Activated T-cell treated with anti-CD3 and anti-CD28 coated beads, Interleukin-2, amount 50 U/mL, for 4 hours (primary cell): ENCODE measurements at regions not wholly inside any gene's neighbourhood (a gene's known extent, or its start where the extent isn't known, plus 50 kb on each side); places are given as distances from the start of the nearest gene placed in this dataset.

Experiments
- ATAC-seq, 2 donors: fragments of 200-7000 bp; cut with Tn5 transposase; one replicate each; pipeline ENCODE4 v1.10.0; 2021
- DNase-seq: peaks from one replicate; pipeline ENCODE4 v3.0.0-alpha.2; 2020
- H3K27me3 Mint-ChIP-seq: one replicate; pipeline ENCODE4 v1.8.0; 2021; ENCODE audit warnings: low read depth, mixed read lengths
- H3K36me3 Mint-ChIP-seq: one replicate; pipeline ENCODE4 v1.8.0; 2022; ENCODE audit warnings: mixed read lengths; ENCODE audit not compliant: insufficient read depth
- H3K4me1 Mint-ChIP-seq: one replicate; pipeline ENCODE4 v1.8.0; 2021; ENCODE audit warnings: low read depth, mixed read lengths
- H3K4me3 Mint-ChIP-seq: one replicate; pipeline ENCODE4 v1.8.0; 2021; ENCODE audit warnings: mild to moderate bottlenecking, moderate library complexity, mixed read lengths
- H3K9me3 Mint-ChIP-seq: one replicate; pipeline ENCODE4 v1.8.0; 2021; ENCODE audit warnings: mixed read lengths

DNA sequence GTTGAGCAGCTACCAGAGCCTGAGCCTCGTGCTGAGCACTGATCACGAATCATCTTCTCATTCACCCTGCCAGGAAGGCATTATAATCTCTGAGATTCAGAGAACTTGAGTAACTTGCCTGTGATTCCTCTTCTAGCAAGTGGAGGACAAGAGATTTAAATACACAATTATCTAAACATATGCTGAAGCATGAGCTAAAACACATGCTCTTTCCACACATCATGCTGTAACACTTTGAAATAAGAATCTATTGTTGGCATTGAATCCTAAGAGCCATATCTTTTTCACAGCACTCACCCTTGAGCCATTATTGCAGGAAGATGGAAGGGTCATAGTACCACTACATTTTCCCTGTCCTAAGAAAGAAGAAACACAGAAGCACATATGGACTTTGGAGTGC lies 722.5 kb upstream of the API5 start:
- no peaks in the 10 kb centered on the region for H3K36me3 Mint-ChIP-seq
- H3K9me3 Mint-ChIP-seq = peaks cover 9% of the 10 kb centered on the region
- no peak overlapping the region for H3K4me3 Mint-ChIP-seq
- ATAC-seq (no peak), DNase-seq (no peak)
- H3K27me3 Mint-ChIP-seq = no peaks in the 10 kb centered on the region
- no peaks in the 10 kb centered on the region for H3K4me1 Mint-ChIP-seq

DNA sequence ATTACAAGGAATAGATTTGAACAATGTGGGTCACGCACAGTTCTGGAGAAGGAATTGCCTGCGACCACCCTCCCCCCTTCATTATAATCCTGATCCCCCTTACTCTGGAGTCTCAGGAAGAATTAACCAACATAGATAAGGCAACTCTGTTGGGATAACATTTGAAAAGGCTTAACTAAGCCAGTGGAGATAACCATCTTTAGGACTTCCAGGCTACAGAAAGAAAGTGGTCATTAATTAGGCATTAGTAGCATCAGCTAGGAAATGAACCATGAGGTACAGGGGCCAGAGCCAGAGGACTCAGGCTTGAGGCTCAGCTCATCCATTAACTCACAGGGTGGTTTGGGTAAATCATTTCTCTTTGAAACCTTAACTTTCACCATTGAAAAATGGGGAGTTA lies 720.0 kb upstream of the API5 start:
- DNase-seq (no peak), ATAC-seq (no peak)
- H3K27me3 Mint-ChIP-seq = no peaks in the 10 kb centered on the region
- no peaks in the 10 kb centered on the region for H3K4me1 Mint-ChIP-seq
- no peak overlapping the region for H3K4me3 Mint-ChIP-seq
- peaks cover 9% of the 10 kb centered on the region for H3K9me3 Mint-ChIP-seq
- no peaks in the 10 kb centered on the region for H3K36me3 Mint-ChIP-seq

DNA sequence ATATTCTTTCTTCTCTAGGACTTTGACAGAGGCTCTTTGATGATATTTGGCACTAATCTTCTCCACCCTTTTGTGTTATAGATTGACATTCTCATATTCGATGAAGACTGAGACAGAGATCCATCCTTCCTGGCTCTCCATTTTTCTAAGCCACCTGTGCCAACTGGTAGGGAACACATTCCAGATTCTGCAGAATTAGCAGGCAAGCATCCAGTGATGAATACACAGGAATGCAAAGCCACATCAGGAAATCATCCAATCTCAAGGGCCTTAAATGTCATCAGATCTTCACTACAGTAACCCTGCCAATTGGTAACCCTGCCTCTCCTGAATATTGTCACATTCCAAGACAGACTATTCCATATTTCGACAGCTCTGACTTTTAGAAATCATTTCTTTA lies 718.4 kb upstream of the API5 start:
- H3K9me3 Mint-ChIP-seq = peaks cover 9% of the 10 kb centered on the region
- no peak for ATAC-seq
- H3K4me1 Mint-ChIP-seq = no peaks in the 10 kb centered on the region
- no peak for DNase-seq
- no peaks in the 10 kb centered on the region for H3K27me3 Mint-ChIP-seq
- H3K4me3 Mint-ChIP-seq = no peak overlapping the region
- no peaks in the 10 kb centered on the region for H3K36me3 Mint-ChIP-seq

DNA sequence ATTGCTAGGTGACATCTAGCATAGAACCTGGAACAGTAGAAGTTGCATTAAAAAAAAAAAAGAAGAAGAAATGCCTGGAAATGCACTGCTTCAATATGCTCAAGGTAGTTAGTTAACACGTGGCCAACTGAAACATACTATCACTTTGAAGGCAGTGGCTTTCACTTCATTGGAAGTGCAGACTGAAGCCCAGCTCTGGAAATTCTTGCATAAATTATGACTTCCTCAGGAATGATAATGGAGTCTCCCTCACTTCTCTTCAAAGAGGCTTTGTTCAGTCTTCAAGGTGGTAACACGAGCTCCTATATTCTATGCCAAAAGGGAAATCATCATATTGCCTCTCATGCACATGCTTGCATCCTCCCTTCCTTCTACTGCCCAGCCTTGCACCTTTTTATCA lies 715.9 kb upstream of the API5 start:
- Mint-ChIP-seq H3K27me3 (no peaks in the 10 kb centered on the region), H3K4me1 (no peaks in the 10 kb centered on the region), H3K9me3 (peaks cover 12% of the 10 kb centered on the region), H3K4me3 (no peak overlapping the region), H3K36me3 (no peaks in the 10 kb centered on the region)
- ATAC-seq (no peak), DNase-seq (no peak)

DNA sequence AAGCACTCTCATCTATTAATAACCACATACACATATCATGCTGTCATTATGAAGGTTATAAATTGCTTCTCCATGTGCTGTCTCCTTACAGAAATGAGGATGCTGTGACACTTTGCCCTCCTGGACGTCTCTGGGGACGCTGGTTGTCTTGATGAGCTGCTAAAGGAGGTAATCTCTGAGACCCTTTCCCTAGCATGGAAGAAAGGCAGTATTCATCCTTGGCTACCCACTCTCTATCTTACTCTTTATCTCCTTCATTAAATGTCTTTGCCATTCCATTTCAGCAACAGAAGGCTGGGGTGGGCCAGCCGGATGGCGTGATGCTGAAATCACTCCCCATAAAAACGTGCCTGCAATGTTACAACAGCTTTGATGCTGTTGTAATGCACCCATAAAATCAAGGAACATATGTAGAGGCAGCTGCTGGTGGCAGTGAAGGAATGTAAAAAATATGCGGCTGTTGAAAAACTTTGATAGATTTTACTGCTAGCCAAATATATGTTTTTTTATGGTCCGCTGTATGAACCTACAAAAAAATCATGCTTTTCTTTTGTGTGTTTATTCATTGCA lies 715.1 kb upstream of the API5 start:
- DNase-seq = no peak
- Mint-ChIP-seq H3K36me3 (no peaks in the 10 kb centered on the region), H3K9me3 (peaks cover 15% of the 10 kb centered on the region), H3K4me1 (no peaks in the 10 kb centered on the region), H3K4me3 (no peak overlapping the region), H3K27me3 (no peaks in the 10 kb centered on the region)
- no peak for ATAC-seq

DNA sequence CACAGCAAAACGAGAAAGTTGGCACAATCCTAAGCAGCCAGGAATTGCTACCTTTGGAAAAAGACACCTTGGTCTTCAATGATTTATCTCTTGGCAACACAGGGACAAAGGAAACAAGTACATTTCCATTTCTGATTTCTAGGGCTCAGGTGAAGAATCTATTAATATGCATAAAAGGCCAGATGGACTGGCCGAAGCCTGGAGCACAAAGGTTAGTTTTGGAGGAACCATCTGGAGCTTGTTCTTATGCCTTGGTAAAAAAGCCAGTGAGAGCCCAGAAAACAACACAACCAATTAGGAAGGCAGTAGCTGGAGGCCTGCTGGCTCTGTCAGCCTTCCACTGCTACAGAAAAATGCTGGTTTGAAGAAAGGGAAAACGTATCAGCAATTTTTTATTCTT lies 713.5 kb upstream of the API5 start:
- no peaks in the 10 kb centered on the region for H3K4me1 Mint-ChIP-seq
- no peak for DNase-seq
- H3K9me3 Mint-ChIP-seq = peaks cover 17% of the 10 kb centered on the region
- ATAC-seq = no peak
- no peak overlapping the region for H3K4me3 Mint-ChIP-seq
- no peaks in the 10 kb centered on the region for H3K27me3 Mint-ChIP-seq
- H3K36me3 Mint-ChIP-seq = no peaks in the 10 kb centered on the region

DNA sequence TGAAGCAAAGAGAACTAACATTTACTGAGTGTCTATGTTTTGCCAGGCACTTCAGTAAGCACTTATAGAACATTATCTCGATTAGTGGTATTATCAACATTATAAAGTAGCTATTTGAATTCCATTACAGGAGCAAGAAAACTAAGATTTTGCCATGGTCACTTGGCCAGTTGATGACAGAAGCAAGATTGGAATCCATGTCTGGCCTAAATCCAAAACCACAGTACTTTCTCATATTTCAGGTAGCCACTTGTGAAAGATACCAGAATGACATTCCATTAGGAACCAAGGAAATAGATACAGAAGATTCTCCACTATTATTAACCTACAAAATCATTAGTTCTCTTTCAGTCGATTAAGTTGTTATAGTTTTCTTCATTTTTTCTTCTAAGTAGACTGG lies 691.0 kb upstream of the API5 start:
- Mint-ChIP-seq H3K36me3 (no peaks in the 10 kb centered on the region), H3K9me3 (peaks cover 4% of the 10 kb centered on the region), H3K4me3 (no peak overlapping the region), H3K27me3 (no peaks in the 10 kb centered on the region), H3K4me1 (no peaks in the 10 kb centered on the region)
- ATAC-seq = no peak
- no peak for DNase-seq

DNA sequence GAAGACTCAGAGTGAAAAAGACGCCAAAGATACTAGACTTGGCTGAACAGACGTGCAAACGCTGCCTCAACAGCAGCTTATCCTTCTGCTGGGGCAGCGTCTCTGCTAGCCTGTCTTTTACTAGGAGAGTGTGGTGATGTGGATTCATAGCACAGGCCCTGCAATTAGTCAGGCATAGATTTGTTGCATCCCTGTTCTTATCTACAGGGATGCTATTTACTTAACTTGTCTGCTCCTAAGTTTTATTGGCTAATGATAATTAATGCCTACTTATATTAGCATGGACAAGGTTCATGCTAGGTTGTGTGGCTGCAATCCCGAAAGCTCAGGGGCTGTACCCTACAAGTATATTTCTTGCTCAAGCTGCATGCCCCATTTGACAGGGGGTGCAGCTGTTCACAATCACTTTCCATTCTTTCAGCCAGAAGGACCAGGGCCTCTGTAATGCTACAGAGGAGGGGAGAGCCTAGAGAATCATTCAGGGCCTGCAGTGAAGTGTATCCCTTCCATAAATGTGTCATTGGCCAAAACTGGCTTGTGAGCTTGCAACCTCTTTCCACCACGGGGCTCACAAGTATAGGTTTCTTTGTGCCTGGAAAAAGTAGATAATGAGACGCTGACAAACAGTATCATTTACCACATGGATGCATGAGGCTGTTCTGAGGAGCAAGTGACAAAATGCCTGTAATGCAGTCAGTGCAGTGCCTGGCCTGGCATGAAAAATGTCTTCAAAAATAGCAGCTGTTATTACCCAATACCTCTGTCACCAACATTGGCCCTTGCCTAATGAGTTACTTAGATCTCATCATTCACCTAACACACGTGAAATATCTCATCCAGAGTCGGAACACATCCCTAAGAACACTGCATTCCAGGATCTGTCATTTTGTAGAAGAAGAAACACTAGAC lies 685.8 kb upstream of the API5 start:
- DNase-seq (no peak), ATAC-seq (no peak)
- Mint-ChIP-seq H3K4me1 (no peaks in the 10 kb centered on the region), H3K9me3 (no peaks in the 10 kb centered on the region), H3K36me3 (no peaks in the 10 kb centered on the region), H3K4me3 (no peak overlapping the region), H3K27me3 (no peaks in the 10 kb centered on the region)

DNA sequence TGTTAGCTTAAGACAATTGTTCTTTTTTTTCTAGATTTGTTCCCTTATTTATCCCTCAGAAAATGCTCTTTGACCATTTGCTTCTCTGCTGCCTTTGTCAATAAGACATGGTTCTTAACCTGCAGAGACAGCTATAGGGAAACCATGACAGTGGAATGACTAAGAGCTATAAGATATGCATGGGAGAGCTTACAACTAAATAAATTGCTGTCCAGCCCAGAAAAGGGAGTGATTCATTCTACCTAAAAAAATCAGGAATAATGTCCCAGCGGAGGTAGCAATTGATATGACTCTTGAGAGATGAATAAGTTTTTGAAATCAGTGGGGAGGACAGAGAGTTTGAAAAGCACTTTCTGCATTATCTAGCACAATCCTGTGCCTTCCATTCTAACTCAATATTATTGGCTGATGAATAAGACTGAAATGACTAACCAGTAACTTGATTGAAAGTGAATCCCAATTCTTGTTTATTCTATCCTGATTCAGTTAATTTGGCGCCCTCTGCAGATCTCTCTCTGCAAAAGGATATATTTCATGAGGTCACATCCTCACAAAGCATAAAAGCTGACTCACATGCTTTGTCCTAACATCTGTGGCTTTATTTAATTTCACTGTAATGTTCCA lies 680.5 kb upstream of the API5 start:
- Mint-ChIP-seq H3K4me1 (no peaks in the 10 kb centered on the region), H3K36me3 (no peaks in the 10 kb centered on the region), H3K4me3 (no peak overlapping the region), H3K27me3 (no peaks in the 10 kb centered on the region), H3K9me3 (no peaks in the 10 kb centered on the region)
- ATAC-seq (no peak), DNase-seq (no peak)

DNA sequence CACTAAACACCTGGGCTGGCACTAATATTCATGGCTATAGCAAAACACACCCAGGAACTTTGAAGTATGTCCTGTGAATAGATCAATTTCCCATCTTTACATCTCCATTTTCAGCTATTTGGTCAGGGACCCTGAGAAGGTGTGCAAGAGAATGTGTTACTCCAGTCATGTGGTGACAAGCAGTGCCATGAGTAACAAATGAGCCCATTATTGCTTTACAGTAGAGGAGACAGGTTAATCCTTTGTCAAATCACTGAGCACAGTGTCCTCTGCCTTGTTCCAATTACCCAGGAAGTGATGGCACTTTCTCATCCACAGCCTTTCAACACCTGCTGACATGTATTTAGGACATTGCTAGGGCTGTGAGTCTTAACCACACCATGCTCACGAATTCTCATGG lies 664.8 kb upstream of the API5 start:
- Mint-ChIP-seq H3K36me3 (no peaks in the 10 kb centered on the region), H3K4me1 (no peaks in the 10 kb centered on the region), H3K4me3 (no peak overlapping the region), H3K9me3 (peaks cover 11% of the 10 kb centered on the region), H3K27me3 (no peaks in the 10 kb centered on the region)
- no peak for ATAC-seq
- no peak for DNase-seq

DNA sequence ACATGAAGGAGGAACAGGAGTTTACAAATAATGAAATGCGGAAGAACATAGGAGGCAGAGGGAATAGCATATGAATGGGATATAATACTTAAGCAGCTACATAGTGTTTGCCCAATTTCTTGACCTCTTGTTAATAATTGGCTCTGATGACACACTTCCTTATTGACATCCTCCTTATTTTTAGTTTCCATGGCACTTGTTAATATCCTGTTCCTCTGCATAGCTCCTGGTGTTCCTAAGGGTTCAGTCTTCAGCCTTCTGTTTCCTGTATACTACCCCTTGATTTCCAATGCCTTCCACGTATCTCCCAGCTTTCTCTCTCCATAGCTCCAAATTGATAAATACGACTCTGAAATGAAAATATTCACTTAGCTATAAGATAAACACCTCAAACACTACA lies 663.8 kb upstream of the API5 start:
- H3K4me3 Mint-ChIP-seq = no peak overlapping the region
- H3K9me3 Mint-ChIP-seq = peaks cover 11% of the 10 kb centered on the region
- H3K36me3 Mint-ChIP-seq = no peaks in the 10 kb centered on the region
- DNase-seq (no peak), ATAC-seq (no peak)
- H3K27me3 Mint-ChIP-seq = no peaks in the 10 kb centered on the region
- no peaks in the 10 kb centered on the region for H3K4me1 Mint-ChIP-seq

DNA sequence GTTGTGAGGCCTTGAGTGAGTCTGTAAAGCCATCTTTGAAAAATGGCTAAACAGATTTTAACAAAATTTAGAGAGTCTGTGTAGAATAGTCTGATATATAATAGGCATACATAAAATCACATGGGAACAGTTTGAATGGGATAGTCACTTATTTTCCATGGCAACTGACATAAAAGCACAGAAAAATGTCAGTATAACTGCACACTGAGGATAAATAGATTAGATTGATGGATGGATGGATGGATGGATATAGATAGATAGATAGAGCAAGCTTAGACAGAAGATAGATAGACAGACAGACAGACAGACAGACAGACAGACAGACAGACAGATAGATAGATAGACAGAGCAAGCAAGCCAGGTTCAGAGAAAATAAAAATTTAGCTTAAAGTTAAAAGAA lies 660.2 kb upstream of the API5 start:
- Mint-ChIP-seq H3K36me3 (no peaks in the 10 kb centered on the region), H3K27me3 (no peaks in the 10 kb centered on the region)
- ATAC-seq = no peak

DNA sequence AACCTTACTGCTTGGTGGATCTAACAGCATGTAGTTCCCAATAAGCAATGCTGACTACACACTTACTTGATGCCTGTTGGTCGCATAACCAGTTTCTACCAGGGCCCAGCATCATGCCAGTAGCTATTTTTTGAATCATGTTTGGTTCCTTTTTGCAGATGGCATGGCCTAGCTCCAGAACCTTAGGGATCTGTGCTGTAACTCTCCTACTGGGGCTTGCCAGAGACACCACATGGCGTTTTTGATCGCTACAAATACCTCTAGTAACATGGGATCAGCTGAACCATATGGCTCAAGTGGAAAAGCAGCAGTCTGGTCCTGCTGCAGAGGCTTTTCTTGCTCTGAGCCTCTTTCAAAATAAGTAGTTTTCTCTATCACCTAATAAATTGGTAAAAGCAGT lies 654.6 kb upstream of the API5 start:
- Mint-ChIP-seq H3K9me3 (peaks cover 19% of the 10 kb centered on the region), H3K27me3 (no peaks in the 10 kb centered on the region), H3K36me3 (no peaks in the 10 kb centered on the region), H3K4me1 (no peaks in the 10 kb centered on the region), H3K4me3 (no peak overlapping the region)
- ATAC-seq (no peak), DNase-seq (no peak)

More for the DNA sequence above, 660.2 kb upstream of the API5 start:
- Mint-ChIP-seq H3K4me3 (no peak overlapping the region), H3K4me1 (no peaks in the 10 kb centered on the region), H3K9me3 (peaks cover 5% of the 10 kb centered on the region)
- no peak for DNase-seq

DNA sequence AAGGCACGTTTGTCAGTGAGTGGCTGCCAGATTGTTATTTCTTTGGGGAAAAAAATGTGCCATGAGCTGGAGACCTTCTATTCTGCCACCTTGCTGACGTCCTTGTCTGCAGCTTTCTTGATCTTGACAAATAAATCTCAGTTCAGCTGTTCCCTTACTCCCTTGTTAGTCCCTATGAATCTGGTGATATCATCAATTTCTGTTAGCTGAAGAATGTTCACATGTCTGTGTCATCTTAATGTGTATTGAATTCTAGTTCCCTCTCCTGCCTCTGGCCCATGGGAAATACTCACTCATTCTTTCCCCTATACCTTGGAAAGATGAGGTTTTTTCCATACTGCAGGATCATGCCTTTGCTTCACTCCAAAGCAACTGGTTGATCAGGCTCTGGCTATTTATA lies 649.9 kb upstream of the API5 start:
- ATAC-seq = no peak
- Mint-ChIP-seq H3K9me3 (peaks cover 13% of the 10 kb centered on the region), H3K4me3 (no peak overlapping the region), H3K27me3 (no peaks in the 10 kb centered on the region), H3K4me1 (no peaks in the 10 kb centered on the region), H3K36me3 (no peaks in the 10 kb centered on the region)
- DNase-seq = no peak
